Heart left ventricle (tissue), 16 donors: ENCODE measurements at regions not wholly inside any gene's neighbourhood (a gene's known extent, or its start where the extent isn't known, plus 50 kb on each side); places are given as distances from the start of the nearest gene placed in this dataset.

Experiments used
- ATAC-seq, 4 donors: fragments of 200-7000 bp; cut with Tn5 transposase; one replicate each; pipeline ENCODE4 v1.9.1; 2020 to 2022; ENCODE audit warnings: moderate library complexity in 4 of 4, mild to moderate bottlenecking in 3 of 4, moderate number of reproducible peaks in 1 of 4
- DNase-seq, 5 donors: peaks; one replicate each; pipeline ENCODE4 v3.0.0-alpha.2; 2020
- H3K27ac ChIP-seq, 12 donors: fragments of 200-600 bp; sonication (generic) in 4 of 12; one replicate each; pipeline versions ENCODE4 v1.5.0 to v1.8.0; 2016 to 2022; ENCODE audit warnings: mild to moderate bottlenecking in 2 of 12
- H3K27me3 ChIP-seq, 9 donors: fragments of 200-600 bp; sonication (generic) in 2 of 9; one replicate each; pipeline versions ENCODE4 v1.5.1 to v1.8.0; 2016 to 2022; ENCODE audit warnings: mild to moderate bottlenecking in 3 of 9
- H3K36me3 ChIP-seq, 9 donors: fragments of 200-600 bp; sonication (generic) in 2 of 9; one replicate each; pipeline versions ENCODE4 v1.5.0 to v1.8.0; 2018 to 2022; ENCODE audit warnings: mild to moderate bottlenecking in 2 of 9
- H3K4me1 ChIP-seq, 12 donors: fragments of 200-600 bp; sonication (generic) in 4 of 12; one replicate each; pipeline versions ENCODE4 v1.5.0 to v1.8.0; 2016 to 2022; ENCODE audit warnings: mild to moderate bottlenecking in 3 of 12
- H3K4me3 ChIP-seq, 12 donors: fragments of 200-600 bp; sonication (generic) in 4 of 12; one replicate each; pipeline versions ENCODE4 v1.5.0 to v1.8.0; 2017 to 2022; ENCODE audit warnings: mild to moderate bottlenecking in 9 of 12, moderate library complexity in 4 of 12
- H3K9me3 ChIP-seq, 12 donors: fragments of 200-600 bp; sonication (generic) in 4 of 12; one replicate each; pipeline versions ENCODE4 v1.5.0 to v1.8.0; 2016 to 2022; ENCODE audit warnings: mild to moderate bottlenecking in 1 of 12
- POLR2A ChIP-seq, 2 donors: fragments of 450-650 bp; IDR thresholded peaks; one replicate each; pipeline ENCODE4 v1.6.1; 2017; ENCODE audit warnings: antibody characterized with exemption in 2 of 2, mild to moderate bottlenecking in 2 of 2, moderate library complexity in 2 of 2
- WGBS, 4 donors: extraction: QIAGEN DNeasy Blood & Tissue Kit in 2 of 4; methylation state at CpG; one replicate each; pipeline versions ENCODE4 v1.1.5 to v1.1.7; 2013 to 2018; 5-methylcytosine and 5-hydroxymethylcytosine counted together
- intact Hi-C, 10 donors: fragments of 100-400 bp; cut with DNase I; formaldehyde crosslinking; loops; one replicate each; pipeline versions ENCODE4 v1.11.1 to v1.14.2; 2022
- TF ChIP-seq, protein P1 (sequence below), 12 donors: fragments of 200-600 bp; sonication (generic) in 4 of 12; IDR thresholded peaks; one replicate each; pipeline versions ENCODE4 v1.5.0 to v1.8.0; 2018 to 2022; ENCODE audit warnings: antibody characterized with exemption in 12 of 12, mild to moderate bottlenecking in 5 of 12
- donor health status: ischemic (EF 13 %, LVEDD 7.1; RV severe dilation, severe dysfunction).
- donor health status: healthy with polysubstance abuse.
- donor health status: DM: no; HTN: yes; CAD: no.
- donor health status: DM: no; HTN: no; CAD: no.
- donor health status: ischemic (EF 25% LVEDD 6.9; RV normal size, moderate dysfunction).
- donor health status: ischemic (EF 25% LVEDD 5.7; RV mildly dilated, moderate dysfunction).
- donor health status: healthy.
- donor health status: DM: yes; HTN: yes; CAD: no.
- donor health status: ischemic (EF 35%, LVEDD 5.7; RV mildly dilated, moderate dysfunction).
- donor health status: nonischemic (EF 11% LVEDD 7.7; RV severe dilation, severe dysfunction).
- donor health status: DM: yes; HTN: yes; CAD: no.
- donor health status: PGD.
- donor health status: ischemic (EF 29% LVEDD 5.4; RV normal size, mild dysfunction).
- donor health status: nonischemic (EF 23%, LVEDD 6.1; RV moderate dilation, normal function).

DNA sequence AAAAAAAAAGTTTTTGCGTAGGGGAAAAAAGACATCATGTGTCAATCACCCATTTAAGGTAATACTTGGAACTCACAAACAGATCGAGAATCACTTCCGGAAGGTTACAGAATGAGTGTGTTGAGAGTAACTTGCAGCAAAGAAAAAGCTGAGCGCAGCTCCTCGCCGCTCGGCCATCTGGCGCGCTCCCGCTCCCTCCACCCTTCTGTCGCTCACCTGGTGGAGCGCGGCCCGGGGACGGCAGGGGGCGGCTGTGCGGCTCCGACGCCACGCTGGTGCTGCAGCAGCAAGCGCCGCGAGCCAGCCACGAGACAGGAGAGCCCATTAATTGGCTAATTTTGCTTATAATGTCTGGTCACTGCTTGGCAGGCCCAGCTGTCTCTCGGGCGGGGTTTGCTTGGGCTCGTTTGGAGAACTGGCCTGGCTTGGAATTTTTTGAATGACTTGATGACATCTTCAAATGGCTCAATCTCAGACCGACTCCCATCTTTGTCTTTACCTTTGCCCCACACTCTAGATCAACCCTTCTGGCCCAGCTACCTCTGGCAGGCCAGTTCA lies 601.8 kb downstream of the CCDC171 start:
- Histone ChIP-seq H3K4me3 (peak overlapping the region in 5 of 12 donors; percentile 1 to 37 (median 17)), H3K9me3 (no peaks in the 10 kb centered on the region), H3K36me3 (no peaks in the 10 kb centered on the region), H3K4me1 (peaks cover 0 to 16% (median 0%) of the 10 kb centered on the region in 12 donors), H3K27ac (no peak overlapping the region), H3K27me3 (peaks cover 0 to 10% (median 0%) of the 10 kb centered on the region in 9 donors)
- WGBS, 4 donors, result 10 to 23% (median 18%) methylated on average over 26 to 28 of the region's 28 CpGs
- TF ChIP-seq, protein P1, sequence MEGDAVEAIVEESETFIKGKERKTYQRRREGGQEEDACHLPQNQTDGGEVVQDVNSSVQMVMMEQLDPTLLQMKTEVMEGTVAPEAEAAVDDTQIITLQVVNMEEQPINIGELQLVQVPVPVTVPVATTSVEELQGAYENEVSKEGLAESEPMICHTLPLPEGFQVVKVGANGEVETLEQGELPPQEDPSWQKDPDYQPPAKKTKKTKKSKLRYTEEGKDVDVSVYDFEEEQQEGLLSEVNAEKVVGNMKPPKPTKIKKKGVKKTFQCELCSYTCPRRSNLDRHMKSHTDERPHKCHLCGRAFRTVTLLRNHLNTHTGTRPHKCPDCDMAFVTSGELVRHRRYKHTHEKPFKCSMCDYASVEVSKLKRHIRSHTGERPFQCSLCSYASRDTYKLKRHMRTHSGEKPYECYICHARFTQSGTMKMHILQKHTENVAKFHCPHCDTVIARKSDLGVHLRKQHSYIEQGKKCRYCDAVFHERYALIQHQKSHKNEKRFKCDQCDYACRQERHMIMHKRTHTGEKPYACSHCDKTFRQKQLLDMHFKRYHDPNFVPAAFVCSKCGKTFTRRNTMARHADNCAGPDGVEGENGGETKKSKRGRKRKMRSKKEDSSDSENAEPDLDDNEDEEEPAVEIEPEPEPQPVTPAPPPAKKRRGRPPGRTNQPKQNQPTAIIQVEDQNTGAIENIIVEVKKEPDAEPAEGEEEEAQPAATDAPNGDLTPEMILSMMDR (IDR thresholded peaks at IDR 0.05), result peak in 9 of 12 donors; percentile 13 to 48 (median 36)
- no peak for TF ChIP-seq POLR2A (IDR thresholded peaks at IDR 0.05)
- ATAC-seq (peak in 3 of 4 donors; percentile 50 to 64 (median 50)), DNase-seq (peak in 1 of 5 donors; percentile 51)
- intact Hi-C loops, result loop anchor here in 1 of 10 donors (5.0 kb wide), 1 partner anchor 43 kb away; no protein-coding TSS in a partner anchor

DNA sequence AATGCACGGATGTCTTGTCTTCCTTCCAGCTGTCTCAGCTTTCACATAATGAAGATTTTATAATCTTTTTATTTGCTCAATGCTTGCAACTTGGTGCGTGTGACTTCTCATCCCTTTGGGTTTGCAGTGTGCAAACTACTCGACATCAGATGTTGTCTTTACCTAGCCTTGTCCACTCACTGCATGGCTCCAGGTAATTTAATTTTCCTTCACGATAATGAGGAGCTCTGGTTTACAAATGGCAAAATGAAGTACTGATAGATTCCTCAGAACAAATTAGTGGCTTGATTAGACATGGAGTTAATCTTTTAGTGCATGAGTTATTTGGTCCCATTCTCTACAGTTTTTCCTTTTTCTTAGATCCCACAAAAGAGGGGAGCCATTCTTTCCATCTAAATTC lies 603.0 kb downstream of the CCDC171 start:
- no peak for DNase-seq
- Histone ChIP-seq H3K4me1 (peaks cover 0 to 9% (median 0%) of the 10 kb centered on the region in 12 donors), H3K36me3 (no peaks in the 10 kb centered on the region), H3K27ac (no peak overlapping the region), H3K4me3 (no peak overlapping the region), H3K9me3 (no peaks in the 10 kb centered on the region), H3K27me3 (peaks cover 0 to 10% (median 0%) of the 10 kb centered on the region in 9 donors)
- WGBS, 4 donors, result 86 to 94% (median 91%) methylated on average over 4 of the region's 4 CpGs
- ATAC-seq, result no peak
- TF ChIP-seq POLR2A (IDR thresholded peaks at IDR 0.05), result no peak
- TF ChIP-seq, protein P1 (IDR thresholded peaks at IDR 0.05), result no peak
- intact Hi-C loops, result no loop called here

DNA sequence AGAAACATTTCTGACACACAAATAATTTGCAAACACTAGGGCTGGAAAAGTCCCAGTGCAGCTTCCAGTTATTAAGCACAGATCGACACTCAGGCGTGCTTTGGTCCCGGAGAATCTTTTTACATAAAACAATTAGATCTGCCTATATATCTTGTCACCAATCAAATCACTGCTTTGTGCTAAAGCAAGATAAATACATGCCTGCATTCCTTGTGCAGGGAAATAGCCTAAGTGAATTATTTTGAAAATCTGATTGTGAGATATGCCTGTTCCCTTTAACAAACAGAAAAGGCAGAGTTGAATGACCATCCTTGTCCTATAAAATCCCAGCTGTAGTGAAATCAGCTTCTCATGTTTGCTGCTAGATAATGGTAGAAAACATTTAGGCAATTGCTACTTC lies 604.4 kb downstream of the CCDC171 start:
- DNase-seq (no peak), ATAC-seq (no peak)
- Histone ChIP-seq H3K27me3 (peaks cover 0 to 10% (median 0%) of the 10 kb centered on the region in 9 donors), H3K9me3 (no peaks in the 10 kb centered on the region), H3K27ac (no peak overlapping the region), H3K36me3 (no peaks in the 10 kb centered on the region), H3K4me3 (no peak overlapping the region), H3K4me1 (peaks cover 0 to 9% (median 0%) of the 10 kb centered on the region in 12 donors)
- 70 to 95% (median 91%) methylated on average over 3 of the region's 3 CpGs for WGBS, 4 donors
- intact Hi-C loops, result no loop called here
- no peak for TF ChIP-seq POLR2A (IDR thresholded peaks at IDR 0.05)
- TF ChIP-seq, protein P1 (IDR thresholded peaks at IDR 0.05), result no peak

DNA sequence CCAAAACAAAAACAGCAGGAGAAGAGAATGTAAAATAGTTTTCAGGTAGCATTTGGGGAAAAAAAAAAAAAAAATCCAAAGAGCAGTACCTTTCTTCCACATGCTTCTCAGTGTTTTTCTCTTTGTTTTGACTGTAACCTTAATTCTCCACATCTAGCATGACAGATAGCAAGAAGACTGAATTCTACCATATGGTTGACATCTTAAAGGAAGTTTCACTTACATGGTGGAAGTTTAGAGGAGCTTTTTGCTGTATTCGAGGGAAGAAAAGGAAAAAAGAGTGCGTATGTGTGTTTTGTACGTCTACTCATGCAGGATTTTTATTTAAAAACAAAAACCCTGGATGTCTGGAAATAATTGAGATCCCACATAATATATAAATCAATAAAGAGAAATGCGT lies 604.8 kb downstream of the CCDC171 start:
- DNase-seq, result no peak
- Histone ChIP-seq H3K9me3 (no peaks in the 10 kb centered on the region), H3K4me1 (peaks cover 0 to 9% (median 0%) of the 10 kb centered on the region in 12 donors), H3K27me3 (peaks cover 0 to 10% (median 0%) of the 10 kb centered on the region in 9 donors), H3K36me3 (no peaks in the 10 kb centered on the region), H3K27ac (no peak overlapping the region), H3K4me3 (no peak overlapping the region)
- intact Hi-C loops, result no loop called here
- 82 to 94% (median 88%) methylated on average over 4 of the region's 4 CpGs for WGBS, 4 donors
- no peak for ATAC-seq
- no peak for TF ChIP-seq POLR2A (IDR thresholded peaks at IDR 0.05)
- TF ChIP-seq, protein P1 (IDR thresholded peaks at IDR 0.05), result no peak
